IMR-90 (cell line): ENCODE measurements at regions not wholly inside any gene's neighbourhood (a gene's known extent, or its start where the extent isn't known, plus 50 kb on each side); places are given as distances from the start of the nearest gene placed in this dataset.

Experiments
- ATAC-seq: fragments of 200-7000 bp; cut with Tn5 transposase; 2 replicates; pipeline ENCODE4 v1.9.1; 2020; ENCODE audit warnings: low read depth, mild to moderate bottlenecking, moderate library complexity
- BruUV-seq: library from RNA; stranded (reverse); fragments of 400-500 nt; replicated peaks from 2 replicates; lab custom pipeline; 2021; lab: Mats Ljungman, UMichigan
- CTCF ChIA-PET: fragments of 300-600 bp; formaldehyde crosslinking; extraction: SDS; loops from one replicate; lab custom pipeline; 2021; ENCODE audit warnings: antibody characterized with exemption; lab: Yijun Ruan, JAX
- POLR2A ChIA-PET: fragments of 300-600 bp; sonication (Branson Sonifier 250); formaldehyde crosslinking; loops from one replicate; lab custom pipeline; 2022; ENCODE audit warnings: antibody characterized with exemption; ENCODE audit not compliant: unreplicated experiment; lab: Charles Lee
- DNase-seq: peaks from one replicate; pipeline ENCODE4 v3.0.0; 2013
- H2AFZ ChIP-seq: replicated peaks from 2 replicates; pipeline ENCODE3; 2013; ENCODE audit warnings: low read length, mild to moderate bottlenecking; ENCODE audit not compliant: poor library complexity
- H2AK5ac ChIP-seq: 2 replicates; pipeline ENCODE4 v1.6.1; 2013; ENCODE audit warnings: low read depth, low read length, inconsistent platforms
- H2AK9ac ChIP-seq: replicated peaks from 2 replicates; pipeline ENCODE3; 2013; ENCODE audit warnings: mild to moderate bottlenecking, low read depth, low read length, moderate library complexity; ENCODE audit not compliant: poor library complexity
- H2BK120ac ChIP-seq: 2 replicates; pipeline ENCODE4 v1.6.1; 2013; ENCODE audit warnings: low read depth, low read length, inconsistent platforms
- H2BK15ac ChIP-seq: 3 replicates; pipeline ENCODE4 v1.6.1; 2013; ENCODE audit warnings: low read depth, low read length, inconsistent platforms
- H2BK20ac ChIP-seq: 2 replicates; pipeline ENCODE4 v1.6.1; 2013; ENCODE audit warnings: low read depth, mild to moderate bottlenecking, inconsistent platforms, low read length, moderate library complexity
- H2BK5ac ChIP-seq: 2 replicates; pipeline ENCODE4 v1.6.1; 2013; ENCODE audit warnings: mild to moderate bottlenecking, low read depth, low read length, inconsistent platforms; ENCODE audit not compliant: poor library complexity, severe bottlenecking
- H3K14ac ChIP-seq: replicated peaks from 2 replicates; pipeline ENCODE4 v1.6.1; 2013; ENCODE audit warnings: low read depth, low read length, inconsistent platforms
- H3K18ac ChIP-seq: 2 replicates; pipeline ENCODE4 v1.6.1; 2013; ENCODE audit warnings: low read depth, low read length, control low read depth
- H3K23ac ChIP-seq: 2 replicates; pipeline ENCODE4 v1.6.1; 2013; ENCODE audit warnings: low read depth, low read length, inconsistent platforms
- H3K27ac ChIP-seq: 2 replicates; pipeline ENCODE4 v1.5.1; 2013; ENCODE audit warnings: mild to moderate bottlenecking, control low read depth, low read length; ENCODE audit not compliant: insufficient read depth
- H3K27me3 ChIP-seq: 2 replicates; pipeline ENCODE4 v1.6.1; 2013; ENCODE audit warnings: low read length; ENCODE audit not compliant: control insufficient read depth, insufficient read depth
- H3K36me3 ChIP-seq: 2 replicates; pipeline ENCODE4 v1.6.1; 2013; ENCODE audit warnings: low read length, mixed read lengths; ENCODE audit not compliant: control insufficient read depth, insufficient read depth
- H3K4ac ChIP-seq: 2 replicates; pipeline ENCODE4 v1.6.1; 2013; ENCODE audit warnings: low read depth, low read length, inconsistent platforms
- H3K4me1 ChIP-seq: 2 replicates; pipeline ENCODE4 v1.6.1; 2013; ENCODE audit warnings: low read length, mixed read lengths; ENCODE audit not compliant: control insufficient read depth, insufficient read depth
- H3K4me2 ChIP-seq: 2 replicates; pipeline ENCODE4 v1.6.1; 2013; ENCODE audit warnings: low read depth, mild to moderate bottlenecking, control low read depth, low read length, moderate library complexity
- H3K4me3 ChIP-seq: 2 replicates; pipeline ENCODE4 v1.5.1; 2013; ENCODE audit warnings: low read depth, mild to moderate bottlenecking, control low read depth, low read length, moderate library complexity; ENCODE audit not compliant: insufficient read depth
- H3K56ac ChIP-seq: 2 replicates; pipeline ENCODE4 v1.6.1; 2013; ENCODE audit warnings: low read length, inconsistent platforms; ENCODE audit not compliant: insufficient read depth; ENCODE audit errors: extremely low read depth
- H3K79me1 ChIP-seq, 2 experiments: 2 replicates each; pipeline ENCODE4 v1.6.1; 2013; ENCODE audit warnings: low read length in 2 of 2, inconsistent platforms in 1 of 2, low read depth in 1 of 2
- H3K9ac ChIP-seq: 2 replicates; pipeline ENCODE4 v1.6.1; 2013; ENCODE audit warnings: low read depth, low read length, control low read depth
- H3K9me1 ChIP-seq: 2 replicates; pipeline ENCODE4 v1.6.1; 2013; ENCODE audit warnings: low read length, inconsistent platforms; ENCODE audit not compliant: insufficient read depth
- H3K9me3 ChIP-seq: 2 replicates; pipeline ENCODE4 v1.6.1; 2013; ENCODE audit warnings: low read length; ENCODE audit not compliant: control insufficient read depth, insufficient read depth
- H4K20me1 ChIP-seq: 2 replicates; pipeline ENCODE4 v1.6.1; 2013; ENCODE audit warnings: low read length, inconsistent platforms; ENCODE audit not compliant: insufficient read depth
- H4K5ac ChIP-seq: 2 replicates; pipeline ENCODE4 v1.6.1; 2013; ENCODE audit warnings: mild to moderate bottlenecking, low read depth, low read length, control low read depth
- H4K8ac ChIP-seq, 2 experiments: 2 replicates each; pipeline ENCODE4 v1.6.1; 2013; ENCODE audit warnings: low read depth in 2 of 2, low read length in 2 of 2, control low read depth in 1 of 2, inconsistent platforms in 1 of 2
- H4K91ac ChIP-seq: 2 replicates; pipeline ENCODE4 v1.6.1; 2013; ENCODE audit warnings: low read depth, low read length, inconsistent platforms; ENCODE audit not compliant: insufficient read depth
- ELK1 ChIP-seq: fragments of 150-350 bp; IDR thresholded peaks from 2 replicates; pipeline ENCODE4 v1.6.1; 2016; ENCODE audit warnings: low read depth, mild to moderate bottlenecking, low read length, moderate library complexity, borderline replicate concordance
- MAFK ChIP-seq: IDR thresholded peaks from 2 replicates; pipeline ENCODE4 v1.6.1; 2012; ENCODE audit warnings: low read depth, low read length, improper control_type of control experiment
- POLR2A ChIP-seq: IDR thresholded peaks from 2 replicates; pipeline ENCODE4 v1.6.1; 2012; ENCODE audit warnings: mild to moderate bottlenecking, low read depth, low read length
- WGBS, 2 experiments: methylation state at CpG; one replicate each; pipeline versions ENCODE4 v1.1.5 to v1.1.7; 2013; ENCODE audit warnings: missing lambda C conversion rate in 2 of 2; ENCODE audit not compliant: insufficient read length in 1 of 2; ENCODE audit errors: extremely low coverage in 2 of 2; 5-methylcytosine and 5-hydroxymethylcytosine counted together
- dilution Hi-C: fragments of 300-500 bp; cut with HindIII; formaldehyde crosslinking; loops from one replicate; pipeline ENCODE4 v1.14.3; 2018; ENCODE audit warnings: low sequenced_read_pairs; ENCODE audit not compliant: unreplicated experiment
- in situ Hi-C: fragments of 300-500 bp; cut with MboI; formaldehyde crosslinking; loops from 3 replicates; pipeline ENCODE4 v1.14.3; 2019; ENCODE audit warnings: low sequenced_read_pairs, inconsistent platforms, mixed read lengths
- intact Hi-C: fragments of 100-400 bp; cut with micrococcal nuclease; formaldehyde crosslinking; loops from 2 replicates; pipeline ENCODE4 v1.10.0; 2022

GRCh38 chr5:166677891-166678290 lies 1613.6 kb upstream of the WWC1 start:
- H4K8ac ChIP-seq, result no peak overlapping the region
- H3K27ac ChIP-seq, result no peak overlapping the region
- H3K23ac ChIP-seq, result no peak overlapping the region
- ChIA-PET CTCF (no interaction called here), POLR2A (no interaction called here)
- no peak overlapping the region for H2AK5ac ChIP-seq
- H3K18ac ChIP-seq, result no peak overlapping the region
- peaks cover 7% of the 10 kb centered on the region for H3K9me3 ChIP-seq
- H4K20me1 ChIP-seq, result no peaks in the 10 kb centered on the region
- no peak overlapping the region for H2BK15ac ChIP-seq
- H2BK20ac ChIP-seq, result no peak overlapping the region
- no peak overlapping the region for H2BK5ac ChIP-seq
- no peak overlapping the region for H4K5ac ChIP-seq
- H3K4ac ChIP-seq, result no peak overlapping the region
- no peak for ATAC-seq
- no peak overlapping the region for H2BK120ac ChIP-seq
- H3K4me1 ChIP-seq, result no peaks in the 10 kb centered on the region
- H4K91ac ChIP-seq, result no peak overlapping the region
- H3K9me1 ChIP-seq, result no peaks in the 10 kb centered on the region
- H2AFZ ChIP-seq, result no peak overlapping the region
- H3K79me1 ChIP-seq, result no peaks in the 10 kb centered on the region
- H3K4me2 ChIP-seq, result no peak overlapping the region
- in situ Hi-C loops (no loop called here), intact Hi-C loops (no loop called here), dilution Hi-C loops (no loop called here)
- 0% methylated on average over 1 of the region's 2 CpGs; no CpG with 5 or more reads in 1 of the 2 experiments for WGBS, 2 experiments
- no peak for DNase-seq
- H3K14ac ChIP-seq, result no peak overlapping the region
- no peak overlapping the region for H2AK9ac ChIP-seq
- no peak for TF ChIP-seq ELK1
- TF ChIP-seq POLR2A, result no peak
- TF ChIP-seq MAFK, result no peak
- BruUV-seq, result no TSS peak
- no peak overlapping the region for H3K4me3 ChIP-seq
- no peaks in the 10 kb centered on the region for H3K27me3 ChIP-seq
- H3K56ac ChIP-seq, result no peak overlapping the region
- H3K9ac ChIP-seq, result no peak overlapping the region
- H3K36me3 ChIP-seq, result no peaks in the 10 kb centered on the region
